Activated B cell treated with CpG ODN at 0.5 μM for 24 hours (primary cell): ENCODE measurements at regions not wholly inside any gene's neighbourhood (a gene's known extent, or its start where the extent isn't known, plus 50 kb on each side); places are given as distances from the start of the nearest gene placed in this dataset.

Experiments
- ATAC-seq: fragments of 200-7000 bp; cut with Tn5 transposase; one replicate; pipeline ENCODE4 v1.10.0; 2021; ENCODE audit warnings: low read depth, mild to moderate bottlenecking, moderate library complexity
- CTCF ChIA-PET: fragments of 350-600 bp; sonication (Branson Sonifier 250); formaldehyde crosslinking; loops from one replicate; lab custom pipeline; 2021; ENCODE audit warnings: antibody characterized with exemption; lab: Charles Lee
- POLR2A ChIA-PET: fragments of 350-600 bp; sonication (Branson Sonifier 250); formaldehyde crosslinking; loops from one replicate; lab custom pipeline; 2021; ENCODE audit warnings: antibody characterized with exemption; lab: Charles Lee
- DNase-seq: peaks from one replicate; pipeline ENCODE4 v3.0.0; 2022
- H3K27ac Mint-ChIP-seq: one replicate; pipeline ENCODE4 v1.8.0; 2020; ENCODE audit warnings: mixed read lengths
- H3K27me3 Mint-ChIP-seq: one replicate; pipeline ENCODE4 v1.8.0; 2021; ENCODE audit warnings: mixed read lengths
- H3K36me3 Mint-ChIP-seq: one replicate; pipeline ENCODE4 v1.8.0; 2021; ENCODE audit warnings: low read depth, mixed read lengths
- H3K4me1 Mint-ChIP-seq: one replicate; pipeline ENCODE4 v1.8.0; 2021; ENCODE audit warnings: mixed read lengths
- H3K4me3 Mint-ChIP-seq: one replicate; pipeline ENCODE4 v1.8.0; 2020; ENCODE audit warnings: mild to moderate bottlenecking, mixed read lengths
- H3K9me3 Mint-ChIP-seq: one replicate; pipeline ENCODE4 v1.8.0; 2020; ENCODE audit warnings: mixed read lengths
- intact Hi-C: fragments of 100-400 bp; cut with micrococcal nuclease; formaldehyde crosslinking; loops from one replicate; pipeline ENCODE4 v1.15.1; 2024
- TF ChIP-seq, protein P1 (sequence below): fragments of 200-600 bp; IDR thresholded peaks from one replicate; pipeline ENCODE4 v1.8.0; 2022; ENCODE audit warnings: antibody characterized with exemption, mild to moderate bottlenecking

GRCh38 chr6:4603856-4604369, 172.3 kb upstream of the CDYL start:
- Mint-ChIP-seq H3K4me1 (peaks cover 4% of the 10 kb centered on the region), H3K27me3 (peaks cover 26% of the 10 kb centered on the region), H3K4me3 (no peak overlapping the region), H3K27ac (no peak overlapping the region), H3K9me3 (no peaks in the 10 kb centered on the region), H3K36me3 (no peaks in the 10 kb centered on the region)
- DNase-seq (no peak), ATAC-seq (no peak)
- ChIA-PET POLR2A (no interaction called here), CTCF (no interaction called here)
- TF ChIP-seq, protein P1, sequence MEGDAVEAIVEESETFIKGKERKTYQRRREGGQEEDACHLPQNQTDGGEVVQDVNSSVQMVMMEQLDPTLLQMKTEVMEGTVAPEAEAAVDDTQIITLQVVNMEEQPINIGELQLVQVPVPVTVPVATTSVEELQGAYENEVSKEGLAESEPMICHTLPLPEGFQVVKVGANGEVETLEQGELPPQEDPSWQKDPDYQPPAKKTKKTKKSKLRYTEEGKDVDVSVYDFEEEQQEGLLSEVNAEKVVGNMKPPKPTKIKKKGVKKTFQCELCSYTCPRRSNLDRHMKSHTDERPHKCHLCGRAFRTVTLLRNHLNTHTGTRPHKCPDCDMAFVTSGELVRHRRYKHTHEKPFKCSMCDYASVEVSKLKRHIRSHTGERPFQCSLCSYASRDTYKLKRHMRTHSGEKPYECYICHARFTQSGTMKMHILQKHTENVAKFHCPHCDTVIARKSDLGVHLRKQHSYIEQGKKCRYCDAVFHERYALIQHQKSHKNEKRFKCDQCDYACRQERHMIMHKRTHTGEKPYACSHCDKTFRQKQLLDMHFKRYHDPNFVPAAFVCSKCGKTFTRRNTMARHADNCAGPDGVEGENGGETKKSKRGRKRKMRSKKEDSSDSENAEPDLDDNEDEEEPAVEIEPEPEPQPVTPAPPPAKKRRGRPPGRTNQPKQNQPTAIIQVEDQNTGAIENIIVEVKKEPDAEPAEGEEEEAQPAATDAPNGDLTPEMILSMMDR, result no peak
- intact Hi-C loops, result no loop called here

DNA sequence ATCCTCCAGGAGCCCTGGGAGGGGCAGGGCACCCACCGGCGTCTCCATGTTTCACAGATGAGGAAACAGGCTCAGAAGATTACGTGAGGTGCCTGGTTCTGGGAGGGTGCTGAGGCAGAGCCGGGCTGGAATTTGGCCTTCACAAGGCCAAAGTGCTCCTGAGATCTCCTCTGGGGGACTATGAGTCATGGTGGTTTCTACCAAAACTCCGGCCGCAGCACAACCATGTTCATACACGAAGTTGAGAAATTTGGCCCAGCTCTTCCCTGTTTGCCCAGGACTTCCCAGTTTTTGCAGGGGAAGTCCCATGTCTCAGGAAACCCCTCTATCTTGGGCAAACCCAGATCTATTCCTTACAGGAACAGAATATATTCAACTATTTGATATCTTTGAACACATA, 172.9 kb upstream of the CDYL start:
- no peak for ATAC-seq
- Mint-ChIP-seq H3K36me3 (no peaks in the 10 kb centered on the region), H3K27ac (no peak overlapping the region), H3K27me3 (peaks cover 23% of the 10 kb centered on the region), H3K9me3 (no peaks in the 10 kb centered on the region), H3K4me3 (no peak overlapping the region), H3K4me1 (peaks cover 4% of the 10 kb centered on the region)
- TF ChIP-seq, protein P1, result no peak
- no peak for DNase-seq
- POLR2A ChIA-PET, result no interaction called here
- CTCF ChIA-PET, result no interaction called here
- intact Hi-C loops, result no loop called here

GRCh38 chr6:4599924-4600323, 176.3 kb upstream of the CDYL start:
- intact Hi-C loops, result no loop called here
- CTCF ChIA-PET, result no interaction called here
- no peaks in the 10 kb centered on the region for H3K4me1 Mint-ChIP-seq
- H3K36me3 Mint-ChIP-seq, result no peaks in the 10 kb centered on the region
- H3K27me3 Mint-ChIP-seq, result peaks cover 15% of the 10 kb centered on the region
- DNase-seq (no peak), ATAC-seq (no peak)
- peak overlapping the region; percentile 24 for H3K27ac Mint-ChIP-seq
- TF ChIP-seq, protein P1, result no peak
- H3K4me3 Mint-ChIP-seq, result no peak overlapping the region
- POLR2A ChIA-PET, result no interaction called here
- H3K9me3 Mint-ChIP-seq, result no peaks in the 10 kb centered on the region

GRCh38 chr6:4598384-4598995, 177.7 kb upstream of the CDYL start:
- POLR2A ChIA-PET, result interaction anchor here (0.7 kb wide), 1 partner anchor 9 kb away, joined by 6 read pairs; no protein-coding TSS in a partner anchor
- Mint-ChIP-seq H3K27ac (no peak overlapping the region), H3K4me3 (no peak overlapping the region), H3K9me3 (no peaks in the 10 kb centered on the region), H3K4me1 (no peaks in the 10 kb centered on the region), H3K36me3 (no peaks in the 10 kb centered on the region), H3K27me3 (peaks cover 15% of the 10 kb centered on the region)
- TF ChIP-seq, protein P1, result no peak
- intact Hi-C loops, result no loop called here
- CTCF ChIA-PET, result no interaction called here
- no peak for DNase-seq
- ATAC-seq, result no peak

- Mint-ChIP-seq H3K27ac (no peak overlapping the region), H3K4me1 (no peaks in the 10 kb centered on the region), H3K9me3 (no peaks in the 10 kb centered on the region), H3K36me3 (no peaks in the 10 kb centered on the region), H3K27me3 (peaks cover 2% of the 10 kb centered on the region), H3K4me3 (no peak overlapping the region)
- TF ChIP-seq, protein P1, result no peak
- ATAC-seq (no peak), DNase-seq (no peak)
- intact Hi-C loops, result no loop called here
- POLR2A ChIA-PET, result no interaction called here
- CTCF ChIA-PET, result no interaction called here
Measured at GRCh38 chr6:4593951-4594350, 182.3 kb upstream of the CDYL start.
